HG03520 (cell line): ENCODE measurements at regions not wholly inside any gene's neighbourhood (a gene's known extent, or its start where the extent isn't known, plus 50 kb on each side); places are given as distances from the start of the nearest gene placed in this dataset.
"Not testable (repeated sequence)": the region's sequence is repeated elsewhere in the genome, so short reads cannot be mapped to it uniquely, and the experiment has no call there.

Experiments used
- ATAC-seq: cut with Tn5 transposase; IDR thresholded peaks from one replicate; pipeline ENCODE4 v1.9.1; 2021; ENCODE audit warnings: mild to moderate bottlenecking, moderate library complexity; ENCODE audit not compliant: unreplicated experiment

DNA sequence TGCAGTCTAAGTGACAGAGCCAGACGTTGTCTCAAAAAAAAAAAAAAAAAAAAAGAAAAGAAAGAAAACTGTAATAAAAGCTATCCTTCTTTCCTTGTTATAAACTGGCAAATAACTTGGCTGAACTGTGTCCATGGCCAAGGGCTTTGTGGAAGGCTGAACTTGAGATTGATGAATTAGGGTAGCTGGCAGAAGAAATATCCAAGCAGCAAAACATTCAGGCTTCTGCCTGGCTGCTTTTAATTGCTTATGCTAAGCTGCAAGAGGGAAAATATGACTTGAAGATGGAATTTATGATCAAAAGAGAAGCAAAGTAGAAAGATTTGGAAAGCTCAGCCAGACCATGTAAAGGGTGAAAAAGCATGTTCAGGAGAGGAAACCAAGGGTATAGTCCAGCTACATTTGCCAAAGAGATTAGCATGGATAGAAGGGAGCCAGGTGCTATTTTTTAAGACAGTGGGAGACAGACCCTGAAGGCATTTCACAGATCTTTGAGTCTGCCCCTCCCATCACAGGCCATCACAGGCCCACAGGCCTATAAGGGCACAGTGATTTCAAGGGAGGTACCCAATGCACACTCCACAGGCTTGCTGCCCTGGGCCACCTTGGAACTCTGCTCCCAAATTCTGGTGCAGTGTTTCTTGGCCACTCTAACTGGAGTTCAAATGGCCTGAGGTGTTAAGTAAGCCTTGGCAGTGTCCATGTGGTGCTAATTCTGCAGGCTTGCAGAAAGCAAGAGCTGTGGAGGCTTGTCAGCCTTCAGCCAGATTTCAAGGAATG is 226.0 kb downstream of the AEBP2 start:
- no peak for ATAC-seq

DNA sequence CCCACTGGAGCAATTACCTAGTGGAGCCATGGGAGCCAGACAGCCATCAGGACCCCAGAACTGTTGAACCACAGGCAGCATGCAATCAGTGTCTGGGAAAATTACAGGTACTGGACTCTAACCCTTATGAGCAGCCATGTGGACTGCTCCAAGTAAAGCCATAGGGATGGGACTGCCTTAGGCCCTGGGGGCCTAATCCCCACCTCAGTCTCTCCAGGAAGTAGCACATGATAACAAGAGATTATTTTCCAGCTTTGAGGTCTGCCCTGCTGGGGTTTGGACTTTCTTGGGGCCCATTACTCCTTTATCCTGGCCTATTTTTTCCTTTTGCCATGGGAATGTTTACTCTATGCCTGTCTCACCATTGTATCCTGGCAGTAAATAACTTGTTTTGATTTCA is 226.8 kb downstream of the AEBP2 start:
- no peak for ATAC-seq

- no peak for ATAC-seq
These were observed 230.5 kb downstream of the AEBP2 start for GRCh38 chr12:19669793-19670192.

DNA sequence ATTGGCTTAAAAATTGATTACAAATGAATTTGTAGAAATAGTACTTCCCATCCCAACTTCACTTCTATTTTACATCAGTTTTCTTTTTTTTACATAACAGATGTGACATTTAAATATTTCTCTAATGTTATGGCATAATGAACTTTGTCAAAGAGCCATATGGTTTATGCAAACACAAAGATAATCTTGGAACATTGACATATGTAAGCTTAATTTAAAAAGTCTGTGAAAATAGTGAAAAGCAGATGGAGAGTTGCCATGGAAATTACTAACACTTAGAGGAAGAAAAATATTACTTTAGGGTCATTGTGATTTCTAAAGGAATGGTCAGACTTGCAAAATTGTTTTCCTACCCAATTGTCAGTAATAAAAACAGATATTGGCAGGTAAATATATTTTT is 232.4 kb downstream of the AEBP2 start:
- no peak for ATAC-seq

DNA sequence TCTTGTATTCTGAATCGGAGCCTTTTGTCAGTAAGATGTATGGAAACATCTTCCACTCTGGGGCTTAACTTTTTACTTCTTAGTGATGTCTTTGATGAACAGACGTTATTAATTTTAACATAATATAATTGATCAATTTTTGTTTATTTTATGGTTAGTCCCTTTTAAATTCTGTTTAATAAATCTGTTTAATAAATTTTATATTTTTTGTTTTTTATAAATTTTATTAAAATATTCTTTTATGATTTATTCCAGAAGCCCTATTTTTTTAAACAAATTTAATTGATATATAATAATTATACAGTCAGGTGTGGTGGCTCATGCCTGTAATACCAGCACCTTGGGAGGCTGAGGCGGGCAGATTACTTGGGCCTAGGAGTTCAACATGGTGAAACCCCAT is 235.1 kb downstream of the AEBP2 start:
- ATAC-seq: no peak

- ATAC-seq: peak; percentile 96
These were observed 236.1 kb downstream of the AEBP2 start for GRCh38 chr12:19675361-19675760.

GRCh38 chr12:19678501-19678900 is 239.2 kb downstream of the AEBP2 start:
- ATAC-seq: not testable (repeated sequence)

GRCh38 chr12:19681007-19681406 is 241.7 kb downstream of the AEBP2 start:
- no peak for ATAC-seq

- no peak for ATAC-seq
These were observed 244.1 kb downstream of the AEBP2 start for GRCh38 chr12:19683178-19683927.

GRCh38 chr12:19687371-19687770 is 248.1 kb downstream of the AEBP2 start:
- ATAC-seq: no peak

GRCh38 chr12:19688532-19688931 is 249.2 kb downstream of the AEBP2 start:
- no peak for ATAC-seq

GRCh38 chr12:19689226-19689625 is 249.9 kb downstream of the AEBP2 start:
- no peak for ATAC-seq

DNA sequence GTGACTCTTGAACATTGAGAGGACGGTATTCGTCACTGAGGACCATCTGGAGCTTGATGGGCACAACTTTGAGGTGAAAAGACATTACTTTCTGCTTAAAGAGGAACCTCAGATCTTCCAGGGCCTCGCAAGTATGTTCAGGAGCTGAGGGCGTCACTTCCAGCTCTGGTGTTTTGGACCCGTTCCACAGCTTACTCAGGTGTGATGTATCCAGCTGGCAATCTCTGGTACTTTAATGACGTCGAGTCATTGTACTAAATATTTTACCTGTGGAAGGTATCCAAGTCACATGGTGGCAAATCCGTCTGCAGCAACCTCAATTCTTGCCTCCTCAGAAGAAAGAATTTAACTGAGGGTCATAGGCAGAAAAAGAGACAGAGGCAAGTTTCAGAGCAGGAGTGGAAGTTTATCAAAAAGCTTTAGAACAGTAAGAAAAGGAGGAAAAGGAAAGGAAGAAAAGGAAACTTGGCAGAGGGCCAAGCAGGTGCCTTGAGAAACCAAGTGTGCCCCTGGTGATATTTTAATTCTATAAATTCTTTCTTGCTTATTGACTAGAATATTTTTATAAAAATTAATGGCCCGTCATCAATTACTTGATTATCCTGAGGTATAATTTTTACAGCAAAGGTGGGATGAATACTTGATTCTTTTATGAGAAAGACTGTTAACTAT is 250.6 kb downstream of the AEBP2 start:
- no peak for ATAC-seq

GRCh38 chr12:19692091-19692490 is 252.8 kb downstream of the AEBP2 start:
- no peak for ATAC-seq

- no peak for ATAC-seq
These were observed 253.3 kb downstream of the AEBP2 start for GRCh38 chr12:19692566-19692965.

GRCh38 chr12:19694627-19695026 is 255.3 kb downstream of the AEBP2 start:
- ATAC-seq: no peak

GRCh38 chr12:19695244-19696098 is 256.2 kb downstream of the AEBP2 start:
- no peak for ATAC-seq

DNA sequence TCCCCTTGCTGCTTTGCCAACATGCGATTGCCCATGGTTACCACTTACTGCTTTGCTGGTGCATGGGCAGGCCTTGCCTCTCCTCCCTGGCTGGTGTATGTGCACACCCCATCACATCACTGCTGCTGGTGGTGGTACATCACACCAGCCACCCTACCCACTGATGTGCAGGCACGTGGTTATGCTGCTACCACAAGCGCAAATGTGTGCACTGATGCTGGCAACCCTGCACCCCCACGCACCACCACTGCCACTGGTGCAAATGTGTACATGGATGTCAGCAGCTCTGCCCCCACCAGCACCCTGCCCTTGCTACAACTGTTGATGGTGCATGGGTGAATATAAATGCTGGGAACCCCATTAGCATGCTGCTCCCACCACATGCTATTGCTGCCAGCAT is 261.7 kb downstream of the AEBP2 start:
- no peak for ATAC-seq

DNA sequence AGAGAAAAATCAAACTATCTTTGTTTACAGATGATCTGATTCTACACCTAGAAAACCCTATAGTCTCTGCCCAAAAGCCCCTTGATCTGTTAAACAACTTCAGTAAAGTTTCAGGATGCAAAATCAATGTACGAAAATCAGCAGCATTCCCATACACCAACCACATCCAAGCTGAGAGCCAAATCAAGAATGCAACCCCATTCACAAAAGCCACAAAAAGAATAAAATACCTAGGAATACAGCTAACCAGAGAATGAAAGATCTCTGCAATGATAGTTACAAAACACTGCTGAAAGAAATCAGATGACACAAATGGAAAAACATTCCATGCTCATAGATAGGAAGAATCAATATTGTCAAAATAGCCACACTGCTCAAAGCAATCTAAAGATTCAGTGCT is 265.7 kb downstream of the AEBP2 start:
- no peak for ATAC-seq

DNA sequence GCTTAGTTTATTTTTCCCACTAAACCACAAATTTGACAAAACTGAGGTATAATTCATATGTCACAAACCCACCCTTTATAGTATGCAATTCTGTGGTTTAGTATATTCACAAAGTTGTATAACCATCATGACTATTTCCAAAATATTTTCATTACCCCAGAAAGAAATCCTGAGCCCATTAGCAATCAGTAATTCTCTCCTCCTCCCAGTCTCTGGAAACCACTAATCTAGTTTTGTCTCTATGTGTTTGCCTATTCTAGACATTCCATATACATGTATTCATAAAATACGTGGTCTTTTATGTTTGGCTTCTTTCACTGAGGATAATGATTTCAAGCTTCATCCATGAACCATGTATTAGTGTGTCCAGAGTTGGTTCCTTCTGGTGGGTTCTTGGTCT is 267.6 kb downstream of the AEBP2 start:
- no peak for ATAC-seq

- ATAC-seq: no peak
These were observed 268.7 kb downstream of the AEBP2 start for GRCh38 chr12:19707948-19708409.
